ENCODE measurements at regions not wholly inside any gene's neighbourhood (a gene's known extent, or its start where the extent isn't known, plus 50 kb on each side); places are given as distances from the start of the nearest gene placed in this dataset.
"Not testable (repeated sequence)": the region's sequence is repeated elsewhere in the genome, so short reads cannot be mapped to it uniquely, and the experiment has no call there.

DNA sequence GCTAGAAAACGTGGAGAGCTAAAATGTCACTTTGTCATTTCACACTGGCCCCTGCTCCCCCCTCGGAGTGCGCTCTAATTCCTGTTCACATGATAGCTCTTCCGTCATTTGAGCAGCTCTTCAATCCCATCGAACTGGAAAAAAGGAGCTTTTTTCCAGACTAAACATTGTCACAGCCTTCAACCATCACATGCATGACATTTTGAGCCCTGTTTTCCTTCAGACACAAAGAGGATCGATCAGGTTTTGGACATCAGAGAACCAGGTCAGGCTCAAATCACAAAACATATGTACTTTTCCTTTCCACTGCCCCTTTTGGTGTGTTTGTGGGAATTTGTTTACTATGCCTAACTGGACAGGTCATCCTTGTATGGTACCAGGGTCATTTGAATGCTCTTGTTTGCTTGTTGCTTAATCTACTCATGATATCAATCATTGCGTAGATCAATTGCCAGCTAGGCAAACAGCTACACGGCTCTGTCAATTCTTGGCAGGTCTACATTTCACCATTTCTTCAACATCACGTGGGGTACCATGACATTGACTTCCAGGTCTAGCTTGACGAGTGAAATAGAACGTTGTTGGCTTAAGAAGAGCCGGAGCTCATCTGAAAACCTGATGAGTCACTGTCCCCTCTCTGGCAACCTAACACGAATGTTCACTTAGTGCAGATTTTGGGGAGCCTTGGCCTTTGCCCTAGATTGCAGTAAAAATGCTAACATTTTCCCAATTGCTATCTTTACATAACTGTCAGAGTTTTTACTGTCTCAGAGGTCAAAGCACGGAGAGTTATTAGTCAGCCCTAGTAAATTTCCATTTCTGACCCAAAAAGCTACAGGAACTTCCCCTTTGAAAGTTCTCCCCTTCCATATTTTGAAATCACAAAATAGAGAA is 87.3 kb downstream of the LYZL2 start:
- Mint-ChIP-seq H3K36me3 (no peaks in the 10 kb centered on the region), H3K4me3 (no peak overlapping the region), H3K27me3 (no peaks in the 10 kb centered on the region), H3K27ac (peak overlapping the region in 2 of 6 donors; percentile 2 to 34), H3K9me3 (no peaks in the 10 kb centered on the region), H3K4me1 (peaks cover 3 to 18% (median 16%) of the 10 kb centered on the region in 3 donors)
- no peak for DNase-seq
- ATAC-seq (ENCODE audit: low read depth in 2 of 2) = no peak

DNA sequence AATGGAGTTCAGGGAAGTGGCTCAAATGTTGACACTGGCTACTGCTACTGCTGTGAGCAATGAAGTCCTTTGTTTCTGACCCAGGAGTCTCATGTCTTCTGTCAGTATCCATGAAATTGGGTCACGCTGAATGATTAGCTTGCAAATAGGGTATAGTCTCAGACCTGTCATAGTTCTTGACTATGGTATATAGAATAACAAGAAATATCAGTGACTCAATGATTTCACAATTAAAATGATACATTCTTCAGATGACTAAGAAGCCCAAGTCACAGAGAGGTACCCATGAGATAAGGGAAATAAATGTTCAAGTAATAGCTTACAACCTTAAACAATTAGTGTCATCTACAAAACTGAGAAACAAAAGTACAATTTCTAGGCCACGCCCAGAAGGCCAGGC is 89.3 kb downstream of the LYZL2 start:
- Mint-ChIP-seq H3K27me3 (no peaks in the 10 kb centered on the region), H3K4me3 (no peak overlapping the region), H3K36me3 (no peaks in the 10 kb centered on the region), H3K27ac (peak overlapping the region in 1 of 6 donors; percentile 37), H3K9me3 (no peaks in the 10 kb centered on the region), H3K4me1 (peaks cover 3 to 24% (median 17%) of the 10 kb centered on the region in 3 donors)
- no peak for DNase-seq
- ATAC-seq (ENCODE audit: low read depth in 2 of 2) = no peak

DNA sequence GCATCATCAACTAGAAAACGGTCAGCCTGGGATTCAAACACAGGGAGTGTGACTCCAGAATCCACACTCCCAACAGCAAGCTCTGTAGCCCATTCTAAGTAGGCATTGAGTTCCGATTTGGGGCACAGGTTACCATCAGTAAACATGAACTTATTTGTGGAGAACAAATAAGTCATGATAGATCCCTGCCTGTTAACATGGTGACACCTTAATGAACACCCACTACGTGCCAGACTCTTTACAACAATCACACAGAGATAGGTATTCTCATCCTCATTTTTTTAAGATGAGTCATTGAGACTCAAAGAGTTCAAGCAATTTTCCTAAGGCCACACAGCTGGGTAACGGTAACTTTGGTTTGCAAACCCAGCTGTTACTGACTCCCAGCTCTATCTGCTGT is 91.5 kb downstream of the LYZL2 start:
- Mint-ChIP-seq H3K4me3 (no peak overlapping the region), H3K27me3 (no peaks in the 10 kb centered on the region), H3K9me3 (no peaks in the 10 kb centered on the region), H3K27ac (no peak overlapping the region), H3K36me3 (peaks cover 0 to 4% of the 10 kb centered on the region in 2 donors), H3K4me1 (peaks cover 5 to 28% (median 27%) of the 10 kb centered on the region in 3 donors)
- DNase-seq (no peak), ATAC-seq (ENCODE audit: low read depth in 2 of 2) (no peak)

DNA sequence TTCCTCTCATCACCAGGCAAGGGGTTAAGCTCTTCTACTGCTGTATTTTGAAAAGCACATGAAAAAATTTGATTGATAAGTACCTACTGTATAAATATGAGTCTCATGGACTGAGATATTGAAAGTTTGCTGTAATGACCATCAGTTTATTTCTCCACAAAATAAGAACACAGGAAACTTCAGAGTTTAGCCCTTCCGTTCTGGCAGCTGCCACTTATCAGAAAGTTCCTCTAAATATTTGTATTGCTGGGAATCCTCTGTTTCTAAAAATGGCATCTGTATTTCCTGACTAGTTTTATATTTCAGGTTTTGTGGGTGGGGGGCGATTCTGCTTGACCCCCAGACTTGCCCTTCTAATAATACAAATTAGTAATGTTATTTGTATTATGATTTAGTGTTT is 92.0 kb downstream of the LYZL2 start:
- peaks cover 5 to 28% (median 28%) of the 10 kb centered on the region in 3 donors for H3K4me1 Mint-ChIP-seq
- DNase-seq (no peak), ATAC-seq (ENCODE audit: low read depth in 2 of 2) (no peak)
- peak overlapping the region in 1 of 6 donors; percentile 47 for H3K27ac Mint-ChIP-seq
- H3K4me3 Mint-ChIP-seq = no peak overlapping the region
- no peaks in the 10 kb centered on the region for H3K27me3 Mint-ChIP-seq
- peaks cover 0 to 4% of the 10 kb centered on the region in 2 donors for H3K36me3 Mint-ChIP-seq
- no peaks in the 10 kb centered on the region for H3K9me3 Mint-ChIP-seq

DNA sequence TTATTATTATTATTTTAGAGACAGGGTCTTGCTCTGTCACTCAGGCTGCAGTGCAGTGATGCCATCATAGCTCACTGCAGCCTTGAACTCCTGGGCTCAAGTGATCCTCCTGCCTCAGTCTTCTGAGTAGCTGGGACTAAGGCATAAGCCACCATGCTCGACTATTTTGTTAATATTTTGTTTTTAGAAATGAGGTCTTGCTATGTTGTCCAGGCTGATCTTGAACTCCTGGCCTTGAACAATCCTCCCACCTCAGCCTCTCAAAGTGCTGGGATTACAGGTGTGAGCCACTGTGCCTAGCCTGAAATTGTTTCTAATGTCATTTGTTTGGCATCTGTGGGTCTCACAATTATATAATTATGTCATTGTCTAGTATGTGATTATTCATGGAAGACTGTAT is 92.4 kb downstream of the LYZL2 start:
- not testable (repeated sequence) for ATAC-seq (ENCODE audit: low read depth in 2 of 2); H3K4me3 Mint-ChIP-seq; H3K9me3 Mint-ChIP-seq; DNase-seq; H3K36me3 Mint-ChIP-seq; H3K27me3 Mint-ChIP-seq
- peak overlapping the region in 1 of 6 donors; percentile 47 for H3K27ac Mint-ChIP-seq
- peaks cover 7 to 29% (median 28%) of the 10 kb centered on the region in 3 donors for H3K4me1 Mint-ChIP-seq

DNA sequence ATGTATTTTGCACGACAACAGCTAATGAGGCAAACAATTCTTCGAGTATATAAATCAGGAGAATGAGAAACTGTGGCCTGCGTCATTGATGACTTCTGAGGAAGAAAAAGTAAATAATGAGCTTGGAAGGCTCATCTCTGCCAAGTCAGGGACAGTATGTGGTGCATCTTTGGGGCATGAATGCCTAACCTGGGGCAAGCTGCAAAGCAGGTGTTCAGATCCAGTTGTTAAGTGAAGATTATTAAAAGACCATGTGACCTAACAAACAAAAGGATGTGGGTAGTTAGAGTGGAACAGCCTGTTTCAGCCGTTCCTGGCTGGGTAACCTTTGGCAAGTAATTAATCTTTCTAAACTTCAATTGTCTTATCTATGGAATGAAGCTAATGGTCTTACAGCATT is 93.0 kb downstream of the LYZL2 start:
- peak overlapping the region in 2 of 6 donors; percentile 49 to 81 for H3K27ac Mint-ChIP-seq
- H3K4me3 Mint-ChIP-seq = no peak overlapping the region
- peaks cover 0 to 4% of the 10 kb centered on the region in 2 donors for H3K36me3 Mint-ChIP-seq
- H3K27me3 Mint-ChIP-seq = no peaks in the 10 kb centered on the region
- H3K4me1 Mint-ChIP-seq = peaks cover 12 to 35% (median 30%) of the 10 kb centered on the region in 3 donors
- ATAC-seq (ENCODE audit: low read depth in 2 of 2) (no peak), DNase-seq (no peak)
- no peaks in the 10 kb centered on the region for H3K9me3 Mint-ChIP-seq

DNA sequence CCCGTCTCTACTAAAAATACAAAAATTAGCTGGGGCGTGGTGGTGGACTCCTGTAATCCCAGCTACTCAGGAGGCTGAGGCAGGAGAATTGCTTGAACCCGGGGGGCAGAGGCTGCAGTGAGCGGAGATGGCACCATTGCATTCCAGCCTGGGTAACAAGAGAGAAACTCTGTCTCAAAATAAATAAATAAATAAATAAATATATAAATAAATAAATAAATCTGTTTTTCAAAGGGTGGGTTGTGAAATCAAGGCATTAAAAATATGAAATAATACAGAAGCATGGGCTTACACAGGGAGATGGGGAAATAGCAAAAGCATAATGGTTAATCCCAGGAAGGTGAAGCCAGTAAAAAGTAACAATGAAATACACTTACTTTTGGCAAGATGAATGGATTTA is 93.9 kb downstream of the LYZL2 start:
- DNase-seq = no peak
- Mint-ChIP-seq H3K36me3 (peaks cover 0 to 4% of the 10 kb centered on the region in 2 donors), H3K4me3 (no peak overlapping the region), H3K4me1 (peaks cover 12 to 42% (median 30%) of the 10 kb centered on the region in 3 donors), H3K27me3 (no peaks in the 10 kb centered on the region), H3K27ac (no peak overlapping the region), H3K9me3 (no peaks in the 10 kb centered on the region)
- no peak for ATAC-seq (ENCODE audit: low read depth in 2 of 2)

DNA sequence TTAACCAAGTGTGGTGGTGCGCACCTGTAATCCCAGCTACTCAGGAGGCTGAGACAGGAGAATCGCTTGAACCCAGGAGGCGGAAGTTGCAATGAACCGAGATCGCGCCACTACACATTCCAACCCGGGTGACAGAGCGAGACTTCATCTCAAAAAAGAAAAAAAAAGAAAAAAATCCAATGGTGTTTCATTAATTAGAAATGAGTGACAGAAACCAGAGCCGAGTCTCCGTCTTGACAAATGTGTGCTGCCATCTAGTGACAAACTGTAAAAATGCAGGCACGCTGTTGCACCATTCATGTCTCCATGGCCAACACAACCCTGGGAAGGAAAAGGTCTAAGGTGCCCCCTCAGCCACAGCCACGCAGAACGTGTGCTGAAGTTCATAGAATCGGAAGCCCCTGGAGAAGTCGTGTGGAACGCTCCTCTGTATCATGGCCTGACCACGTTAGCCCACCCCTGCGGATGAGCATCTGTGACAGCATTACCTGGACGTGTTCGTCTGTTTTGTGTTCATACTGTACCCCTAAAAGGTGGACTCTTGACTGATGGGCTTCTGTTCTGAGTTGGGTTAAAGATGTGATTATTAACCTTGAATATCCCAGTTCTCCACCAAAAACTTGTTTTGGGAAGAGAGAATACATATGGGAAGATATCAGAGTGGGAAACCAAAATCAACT is 94.9 kb downstream of the LYZL2 start:
- DNase-seq = peak; percentile 73
- Mint-ChIP-seq H3K36me3 (peaks cover 0 to 4% of the 10 kb centered on the region in 2 donors), H3K4me1 (peaks cover 18 to 49% (median 31%) of the 10 kb centered on the region in 3 donors), H3K27ac (peak overlapping the region; percentile 10 to 96 (median 70)), H3K4me3 (peak overlapping the region in 3 of 8 donors; percentile 45 to 74 (median 54)), H3K27me3 (no peaks in the 10 kb centered on the region), H3K9me3 (no peaks in the 10 kb centered on the region)
- peak in 1 of 2 donors; percentile 24 for ATAC-seq (ENCODE audit: low read depth in 2 of 2)

DNA sequence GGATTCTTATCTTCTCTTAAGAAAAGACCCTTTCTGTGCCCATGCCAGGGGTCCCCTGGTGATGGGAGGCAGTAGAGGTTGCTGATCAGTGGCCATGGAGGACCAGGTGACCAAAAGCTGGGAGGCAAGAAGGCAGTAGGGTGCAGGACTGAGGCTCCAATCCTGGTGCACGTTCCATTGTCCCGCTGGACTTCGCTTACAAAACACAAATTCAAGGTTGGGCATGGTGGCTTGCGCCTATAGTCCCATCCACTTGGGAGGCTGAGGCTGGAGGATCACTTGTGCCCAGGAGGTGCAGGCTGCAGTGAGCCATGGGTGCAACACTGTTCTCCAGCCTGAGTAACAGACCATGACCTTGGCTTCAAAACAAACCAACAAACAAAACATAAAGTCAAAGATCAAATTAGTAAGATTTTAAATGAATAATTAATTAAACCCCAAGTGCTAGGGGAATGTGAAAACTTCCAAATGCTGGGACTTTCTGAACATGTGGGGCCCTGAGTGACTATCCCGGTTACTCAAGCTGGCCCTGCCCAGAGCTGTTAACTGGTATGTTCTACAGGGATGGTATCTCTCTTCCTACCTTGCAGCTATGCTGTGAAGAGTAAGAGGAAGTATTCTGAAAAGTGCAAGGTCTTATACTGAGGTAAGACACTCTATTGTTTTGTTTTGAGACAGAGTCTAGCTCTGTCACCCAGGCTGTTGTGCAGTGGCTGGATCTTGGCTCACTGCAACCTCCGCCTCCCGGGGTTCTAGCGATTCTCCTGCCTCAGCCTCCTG is 97.6 kb downstream of the LYZL2 start:
- Mint-ChIP-seq H3K27ac (peak overlapping the region; percentile 94 to 100 (median 98)), H3K36me3 (peaks cover 0 to 4% of the 10 kb centered on the region in 2 donors), H3K27me3 (no peaks in the 10 kb centered on the region), H3K9me3 (no peaks in the 10 kb centered on the region), H3K4me1 (peaks cover 29 to 69% (median 55%) of the 10 kb centered on the region in 3 donors), H3K4me3 (peak overlapping the region; percentile 32 to 81 (median 73))
- ATAC-seq (ENCODE audit: low read depth in 2 of 2) (no peak), DNase-seq (no peak)

DNA sequence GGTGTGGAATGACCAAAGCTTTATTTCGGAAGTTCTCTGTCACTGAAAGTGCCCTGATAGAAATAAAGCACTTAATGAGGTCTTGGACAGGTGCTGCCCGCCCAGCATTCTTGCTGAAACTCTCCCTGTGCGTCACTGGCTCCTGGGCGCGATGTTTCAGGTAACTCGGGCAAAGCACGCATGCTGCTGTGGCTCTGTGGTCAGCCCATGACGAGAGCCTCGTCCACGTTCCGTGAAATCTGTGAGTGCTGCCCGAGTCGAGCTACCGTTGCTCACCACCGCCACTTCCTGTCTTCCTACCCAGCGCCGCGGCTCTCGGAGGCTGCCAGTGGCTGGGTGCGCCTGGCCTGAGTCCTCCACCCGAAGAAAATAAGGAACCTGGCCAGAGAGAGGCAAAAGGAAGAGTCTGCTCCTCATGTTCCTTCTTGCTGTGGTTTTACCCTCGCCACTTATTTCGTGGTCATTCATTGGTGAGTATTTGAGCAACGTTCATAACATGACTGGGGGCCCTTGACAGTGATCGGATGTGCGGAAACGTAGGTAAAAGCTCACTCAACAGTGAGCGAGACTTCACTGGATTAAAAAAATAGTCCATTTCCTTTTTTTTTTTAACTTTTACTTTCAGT is 95.5 kb downstream of the MAP3K8 start:
- Mint-ChIP-seq H3K4me3 (peak overlapping the region; percentile 83 to 93 (median 88)), H3K9me3 (no peaks in the 10 kb centered on the region), H3K36me3 (peaks cover 0 to 2% of the 10 kb centered on the region in 2 donors), H3K4me1 (peaks cover 35 to 78% (median 60%) of the 10 kb centered on the region in 3 donors), H3K27me3 (no peaks in the 10 kb centered on the region), H3K27ac (peak overlapping the region; percentile 99 to 100 (median 100))
- DNase-seq (peak; percentile 94), ATAC-seq (ENCODE audit: low read depth in 2 of 2) (peak; percentile 80 to 84)

DNA sequence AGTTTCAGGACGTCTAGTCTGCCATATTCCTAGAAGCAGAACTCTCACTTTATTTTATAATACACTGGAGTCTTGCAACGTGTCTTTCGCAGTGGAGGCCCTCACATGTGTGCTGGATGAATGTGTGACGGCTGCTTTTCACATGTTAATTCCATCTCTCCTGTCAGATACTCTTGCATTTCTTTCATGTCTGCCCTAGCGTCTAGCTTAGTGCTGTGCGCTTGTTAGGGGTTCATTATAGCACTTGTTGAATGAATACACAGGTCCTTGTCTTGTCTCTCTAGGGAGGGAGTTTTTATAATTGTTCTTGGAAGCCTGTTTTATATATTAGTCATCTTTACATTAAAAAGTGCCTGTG is 94.4 kb downstream of the MAP3K8 start:
- Mint-ChIP-seq H3K4me3 (peak overlapping the region in 4 of 8 donors; percentile 26 to 54 (median 36)), H3K27ac (peak overlapping the region; percentile 85 to 100 (median 93)), H3K27me3 (no peaks in the 10 kb centered on the region), H3K9me3 (no peaks in the 10 kb centered on the region), H3K4me1 (peaks cover 33 to 76% (median 56%) of the 10 kb centered on the region in 3 donors), H3K36me3 (no peaks in the 10 kb centered on the region)
- DNase-seq = no peak
- no peak for ATAC-seq (ENCODE audit: low read depth in 2 of 2)

DNA sequence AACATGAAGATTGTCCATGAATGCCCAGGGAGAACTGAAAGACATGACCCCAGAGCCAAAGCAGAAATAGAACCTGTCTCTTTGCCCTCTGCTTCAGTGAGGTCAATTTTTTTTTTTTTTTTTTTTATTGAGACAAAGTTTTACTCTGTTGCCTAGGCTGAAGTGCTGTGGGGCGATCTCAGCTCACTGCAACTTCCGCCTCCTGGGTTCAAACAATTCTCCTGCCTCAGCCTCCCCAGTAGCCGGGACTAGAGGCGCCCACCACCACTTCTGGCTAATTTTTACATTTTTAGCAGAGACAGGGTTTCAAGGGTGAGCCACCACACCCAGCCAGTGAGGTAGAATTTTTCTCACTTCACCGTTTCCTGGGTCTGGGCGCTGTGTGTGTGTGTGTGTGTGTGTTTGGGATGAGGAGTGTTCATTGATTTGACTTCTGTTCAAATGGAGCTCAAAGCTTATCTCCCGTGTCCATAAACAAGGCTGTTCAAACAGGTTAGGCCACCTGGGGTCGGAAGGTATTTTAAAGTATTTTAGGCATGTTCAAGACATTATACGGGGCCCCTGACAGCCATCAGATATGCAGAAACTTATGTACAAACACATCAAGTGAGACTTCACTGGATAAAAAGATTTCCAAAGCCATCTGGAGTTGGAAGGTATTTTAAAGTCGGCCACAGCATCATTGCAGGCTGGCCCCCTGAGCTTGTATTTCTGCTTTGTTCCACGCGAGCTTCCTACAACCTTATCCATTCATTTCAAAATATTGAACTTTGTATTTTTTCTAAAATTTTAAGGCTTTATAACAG is 93.8 kb downstream of the MAP3K8 start:
- Mint-ChIP-seq H3K27me3 (no peaks in the 10 kb centered on the region), H3K9me3 (no peaks in the 10 kb centered on the region), H3K4me1 (peaks cover 33 to 76% (median 52%) of the 10 kb centered on the region in 3 donors), H3K27ac (peak overlapping the region; percentile 85 to 100 (median 93)), H3K36me3 (no peaks in the 10 kb centered on the region), H3K4me3 (peak overlapping the region in 6 of 8 donors; percentile 5 to 82 (median 54))
- ATAC-seq (ENCODE audit: low read depth in 2 of 2) = no peak
- no peak for DNase-seq

Data from naive B cell (primary cell).